Activated CD4-positive, alpha-beta memory T cell treated with anti-CD3 and anti-CD28 coated beads, Interleukin-2, amount 10 ng/mL, durations not matched to agents 7 days and 5 days (primary cell): ENCODE measurements at regions not wholly inside any gene's neighbourhood (a gene's known extent, or its start where the extent isn't known, plus 50 kb on each side); places are given as distances from the start of the nearest gene placed in this dataset.
"Not testable (repeated sequence)": the region's sequence is repeated elsewhere in the genome, so short reads cannot be mapped to it uniquely, and the experiment has no call there.

ENCODE experiments used
- CTCF ChIA-PET: fragments of 350-600 bp; sonication (Branson Sonifier 250); formaldehyde crosslinking; loops from one replicate; lab custom pipeline; 2021; ENCODE audit warnings: antibody characterized with exemption, inconsistent platforms; lab: Charles Lee
- POLR2A ChIA-PET: fragments of 350-600 bp; sonication (Branson Sonifier 250); formaldehyde crosslinking; loops from one replicate; lab custom pipeline; 2021; ENCODE audit warnings: antibody characterized with exemption; lab: Charles Lee
- DNase-seq: peaks from one replicate; pipeline ENCODE4 v3.0.0-alpha.2; 2020
- H3K27ac Mint-ChIP-seq: one replicate; pipeline ENCODE4 v1.8.0; 2021; ENCODE audit warnings: mild to moderate bottlenecking, mixed read lengths
- H3K27me3 Mint-ChIP-seq: one replicate; pipeline ENCODE4 v1.8.0; 2021; ENCODE audit warnings: mixed read lengths
- H3K36me3 Mint-ChIP-seq: one replicate; pipeline ENCODE4 v1.8.0; 2021; ENCODE audit warnings: low read depth, mixed read lengths
- H3K4me1 Mint-ChIP-seq: one replicate; pipeline ENCODE4 v1.8.0; 2021; ENCODE audit warnings: mixed read lengths
- H3K4me3 Mint-ChIP-seq: one replicate; pipeline ENCODE4 v1.8.0; 2021; ENCODE audit warnings: mild to moderate bottlenecking, mixed read lengths
- H3K9me3 Mint-ChIP-seq: one replicate; pipeline ENCODE4 v1.8.0; 2021; ENCODE audit warnings: mixed read lengths

- CTCF ChIA-PET = no interaction called here
- POLR2A ChIA-PET = no interaction called here
These were observed 691.5 kb upstream of the LRRN3 start for GRCh38 chr7:110399421-110399820.

GRCh38 chr7:110400411-110400810 is 690.5 kb upstream of the LRRN3 start:
- Mint-ChIP-seq H3K27ac (no peak overlapping the region), H3K27me3 (no peaks in the 10 kb centered on the region), H3K36me3 (no peaks in the 10 kb centered on the region), H3K4me3 (no peak overlapping the region), H3K9me3 (no peaks in the 10 kb centered on the region), H3K4me1 (no peaks in the 10 kb centered on the region)
- ChIA-PET CTCF (no interaction called here), POLR2A (no interaction called here)
- DNase-seq = no peak

More at GRCh38 chr7:110399421-110399820, 691.5 kb upstream of the LRRN3 start:
- Mint-ChIP-seq H3K9me3 (no peaks in the 10 kb centered on the region), H3K27ac (no peak overlapping the region), H3K4me3 (no peak overlapping the region), H3K27me3 (no peaks in the 10 kb centered on the region), H3K4me1 (no peaks in the 10 kb centered on the region), H3K36me3 (no peaks in the 10 kb centered on the region)
- DNase-seq = no peak

GRCh38 chr7:110407242-110407641 is 683.7 kb upstream of the LRRN3 start:
- Mint-ChIP-seq H3K27me3 (no peaks in the 10 kb centered on the region), H3K4me3 (no peak overlapping the region)

GRCh38 chr7:110407706-110408105 is 683.2 kb upstream of the LRRN3 start:
- ChIA-PET CTCF (no interaction called here), POLR2A (no interaction called here)
- Mint-ChIP-seq H3K27ac (no peak overlapping the region), H3K4me3 (no peak overlapping the region), H3K36me3 (no peaks in the 10 kb centered on the region), H3K9me3 (no peaks in the 10 kb centered on the region), H3K4me1 (no peaks in the 10 kb centered on the region), H3K27me3 (no peaks in the 10 kb centered on the region)
- DNase-seq = no peak

More at GRCh38 chr7:110407242-110407641, 683.7 kb upstream of the LRRN3 start:
- POLR2A ChIA-PET = no interaction called here
- no peaks in the 10 kb centered on the region for H3K36me3 Mint-ChIP-seq
- CTCF ChIA-PET = no interaction called here
- H3K27ac Mint-ChIP-seq = no peak overlapping the region
- no peak for DNase-seq
- H3K9me3 Mint-ChIP-seq = no peaks in the 10 kb centered on the region
- H3K4me1 Mint-ChIP-seq = no peaks in the 10 kb centered on the region

- no peak for DNase-seq
- Mint-ChIP-seq H3K9me3 (no peaks in the 10 kb centered on the region), H3K36me3 (no peaks in the 10 kb centered on the region), H3K27me3 (no peaks in the 10 kb centered on the region), H3K4me3 (no peak overlapping the region), H3K27ac (no peak overlapping the region), H3K4me1 (no peaks in the 10 kb centered on the region)
- POLR2A ChIA-PET = no interaction called here
- CTCF ChIA-PET = no interaction called here
These were observed 678.3 kb upstream of the LRRN3 start for GRCh38 chr7:110412614-110413013.

GRCh38 chr7:110413038-110413437 is 677.9 kb upstream of the LRRN3 start:
- Mint-ChIP-seq H3K9me3 (no peaks in the 10 kb centered on the region), H3K27ac (no peak overlapping the region), H3K36me3 (no peaks in the 10 kb centered on the region), H3K27me3 (no peaks in the 10 kb centered on the region), H3K4me1 (no peaks in the 10 kb centered on the region), H3K4me3 (no peak overlapping the region)
- ChIA-PET POLR2A (no interaction called here), CTCF (no interaction called here)
- DNase-seq = no peak

- Mint-ChIP-seq H3K4me3 (no peak overlapping the region), H3K27me3 (no peaks in the 10 kb centered on the region), H3K36me3 (no peaks in the 10 kb centered on the region), H3K4me1 (no peaks in the 10 kb centered on the region), H3K9me3 (no peaks in the 10 kb centered on the region), H3K27ac (no peak overlapping the region)
- DNase-seq = no peak
- ChIA-PET POLR2A (no interaction called here), CTCF (no interaction called here)
These were observed 673.3 kb upstream of the LRRN3 start for GRCh38 chr7:110417611-110418010.

GRCh38 chr7:110418659-110419280 is 672.2 kb upstream of the LRRN3 start:
- no peaks in the 10 kb centered on the region for H3K9me3 Mint-ChIP-seq
- no peak overlapping the region for H3K27ac Mint-ChIP-seq
- ChIA-PET POLR2A (no interaction called here), CTCF (no interaction called here)
- no peaks in the 10 kb centered on the region for H3K27me3 Mint-ChIP-seq
- no peaks in the 10 kb centered on the region for H3K4me1 Mint-ChIP-seq
- no peaks in the 10 kb centered on the region for H3K36me3 Mint-ChIP-seq
- H3K4me3 Mint-ChIP-seq = no peak overlapping the region
- no peak for DNase-seq

GRCh38 chr7:110420788-110421187 is 670.1 kb upstream of the LRRN3 start:
- no peak for DNase-seq
- H3K4me3 Mint-ChIP-seq = no peak overlapping the region
- no peaks in the 10 kb centered on the region for H3K9me3 Mint-ChIP-seq
- H3K27ac Mint-ChIP-seq = no peak overlapping the region
- CTCF ChIA-PET = no interaction called here
- H3K36me3 Mint-ChIP-seq = no peaks in the 10 kb centered on the region
- POLR2A ChIA-PET = no interaction called here
- no peaks in the 10 kb centered on the region for H3K27me3 Mint-ChIP-seq
- no peaks in the 10 kb centered on the region for H3K4me1 Mint-ChIP-seq

- H3K9me3 Mint-ChIP-seq = no peaks in the 10 kb centered on the region
- no peaks in the 10 kb centered on the region for H3K27me3 Mint-ChIP-seq
- ChIA-PET CTCF (no interaction called here), POLR2A (no interaction called here)
- no peak overlapping the region for H3K4me3 Mint-ChIP-seq
- no peaks in the 10 kb centered on the region for H3K4me1 Mint-ChIP-seq
- H3K36me3 Mint-ChIP-seq = no peaks in the 10 kb centered on the region
- no peak for DNase-seq
- no peak overlapping the region for H3K27ac Mint-ChIP-seq
These were observed 669.3 kb upstream of the LRRN3 start for GRCh38 chr7:110421490-110422241.

- Mint-ChIP-seq H3K36me3 (no peaks in the 10 kb centered on the region), H3K27ac (no peak overlapping the region), H3K4me3 (no peak overlapping the region), H3K4me1 (no peaks in the 10 kb centered on the region), H3K27me3 (no peaks in the 10 kb centered on the region), H3K9me3 (peaks cover 4% of the 10 kb centered on the region)
- POLR2A ChIA-PET = no interaction called here
- DNase-seq = no peak
- CTCF ChIA-PET = no interaction called here
These were observed 658.8 kb upstream of the LRRN3 start for GRCh38 chr7:110432061-110432553.

- H3K4me1 Mint-ChIP-seq, POLR2A ChIA-PET, H3K36me3 Mint-ChIP-seq, H3K9me3 Mint-ChIP-seq, H3K27me3 Mint-ChIP-seq, H3K27ac Mint-ChIP-seq, CTCF ChIA-PET, DNase-seq, H3K4me3 Mint-ChIP-seq: not testable (repeated sequence)
These were observed 652.0 kb upstream of the LRRN3 start for GRCh38 chr7:110438926-110439325.

GRCh38 chr7:110442381-110442837 is 648.5 kb upstream of the LRRN3 start:
- H3K36me3 Mint-ChIP-seq = no peaks in the 10 kb centered on the region
- ChIA-PET CTCF (interaction anchor here (0.6 to 0.8 kb wide), 2 partner anchors 488 to 887 kb away, joined by 3 read pairs; no protein-coding TSS in a partner anchor), POLR2A (no interaction called here)
- H3K27ac Mint-ChIP-seq = no peak overlapping the region
- H3K4me3 Mint-ChIP-seq = no peak overlapping the region
- H3K4me1 Mint-ChIP-seq = no peaks in the 10 kb centered on the region
- DNase-seq = no peak
- peaks cover 7% of the 10 kb centered on the region for H3K9me3 Mint-ChIP-seq
- no peaks in the 10 kb centered on the region for H3K27me3 Mint-ChIP-seq

- ChIA-PET POLR2A (no interaction called here), CTCF (no interaction called here)
- Mint-ChIP-seq H3K4me1 (no peaks in the 10 kb centered on the region), H3K4me3 (no peak overlapping the region), H3K27ac (no peak overlapping the region), H3K27me3 (no peaks in the 10 kb centered on the region), H3K9me3 (no peaks in the 10 kb centered on the region), H3K36me3 (no peaks in the 10 kb centered on the region)
- DNase-seq = no peak
These were observed 644.3 kb upstream of the LRRN3 start for GRCh38 chr7:110446658-110447057.
